BJ (cell line): ENCODE measurements at regions not wholly inside any gene's neighbourhood (a gene's known extent, or its start where the extent isn't known, plus 50 kb on each side); places are given as distances from the start of the nearest gene placed in this dataset.

Experiments used
- CTCF ChIA-PET: fragments of 350-600 bp; formaldehyde crosslinking; extraction: SDS; loops from one replicate; lab custom pipeline; 2021; ENCODE audit warnings: antibody characterized with exemption, inconsistent platforms; lab: Yijun Ruan, JAX
- POLR2A ChIA-PET: fragments of 300-600 bp; sonication (Branson Sonifier 250); formaldehyde crosslinking; extraction: SDS; loops from one replicate; lab custom pipeline; 2021; ENCODE audit warnings: antibody characterized with exemption; lab: Charles Lee
- DNase-seq: peaks from one replicate; pipeline ENCODE4 v3.0.0-alpha.2; 2011; ENCODE audit warnings: low read depth
- H3K27me3 ChIP-seq: 2 replicates; pipeline ENCODE4 v1.6.0; 2011; ENCODE audit warnings: low read length; ENCODE audit not compliant: control insufficient read depth, insufficient read depth
- H3K36me3 ChIP-seq: 2 replicates; pipeline ENCODE4 v1.5.1; 2011; ENCODE audit warnings: low read length; ENCODE audit not compliant: control insufficient read depth, insufficient read depth
- H3K4me3 ChIP-seq: 2 replicates; pipeline ENCODE4 v1.5.1; 2011; ENCODE audit warnings: low read depth, mild to moderate bottlenecking, control low read depth, low read length
- TF ChIP-seq, protein P1 (sequence below): IDR thresholded peaks from 2 replicates; pipeline ENCODE4 v1.5.1; 2011; ENCODE audit warnings: low read depth, mild to moderate bottlenecking, control low read depth, inconsistent platforms, low read length, moderate library complexity; ENCODE audit not compliant: insufficient read depth

DNA sequence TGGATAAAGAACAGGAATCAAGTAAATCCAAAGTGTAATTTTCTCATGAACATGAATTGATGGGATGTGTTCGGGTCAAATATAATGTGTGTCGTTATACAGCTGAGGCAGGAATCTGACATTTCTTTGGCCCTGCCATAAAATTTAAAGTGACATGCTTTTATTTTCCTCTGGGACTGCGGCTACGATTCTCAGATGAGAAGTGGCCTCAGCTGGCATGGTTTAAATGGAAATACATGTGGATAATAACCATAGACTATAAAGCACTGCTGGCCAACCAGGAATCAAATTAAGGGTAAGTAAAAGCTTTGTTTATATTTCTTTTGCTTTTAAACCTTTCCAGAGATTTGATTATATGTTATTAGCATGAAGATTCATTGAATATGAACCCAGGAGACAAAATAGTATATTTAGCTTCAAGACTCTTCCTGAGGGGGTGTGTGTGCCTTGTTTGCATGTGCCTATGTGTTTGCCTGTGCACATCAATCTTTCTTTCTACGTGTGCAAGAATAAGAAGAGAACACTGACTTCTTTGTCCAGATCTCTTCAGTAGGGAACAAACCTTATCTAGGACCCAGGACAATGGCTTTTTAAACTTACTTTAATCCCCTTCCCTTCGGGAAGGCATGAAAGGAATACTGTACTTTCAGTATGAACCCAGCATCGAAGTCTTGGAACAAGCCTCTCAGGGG, 629.0 kb upstream of the PFKP start:
- Histone ChIP-seq H3K36me3 (no peaks in the 10 kb centered on the region), H3K4me3 (no peak overlapping the region), H3K27me3 (no peaks in the 10 kb centered on the region)
- TF ChIP-seq, protein P1, sequence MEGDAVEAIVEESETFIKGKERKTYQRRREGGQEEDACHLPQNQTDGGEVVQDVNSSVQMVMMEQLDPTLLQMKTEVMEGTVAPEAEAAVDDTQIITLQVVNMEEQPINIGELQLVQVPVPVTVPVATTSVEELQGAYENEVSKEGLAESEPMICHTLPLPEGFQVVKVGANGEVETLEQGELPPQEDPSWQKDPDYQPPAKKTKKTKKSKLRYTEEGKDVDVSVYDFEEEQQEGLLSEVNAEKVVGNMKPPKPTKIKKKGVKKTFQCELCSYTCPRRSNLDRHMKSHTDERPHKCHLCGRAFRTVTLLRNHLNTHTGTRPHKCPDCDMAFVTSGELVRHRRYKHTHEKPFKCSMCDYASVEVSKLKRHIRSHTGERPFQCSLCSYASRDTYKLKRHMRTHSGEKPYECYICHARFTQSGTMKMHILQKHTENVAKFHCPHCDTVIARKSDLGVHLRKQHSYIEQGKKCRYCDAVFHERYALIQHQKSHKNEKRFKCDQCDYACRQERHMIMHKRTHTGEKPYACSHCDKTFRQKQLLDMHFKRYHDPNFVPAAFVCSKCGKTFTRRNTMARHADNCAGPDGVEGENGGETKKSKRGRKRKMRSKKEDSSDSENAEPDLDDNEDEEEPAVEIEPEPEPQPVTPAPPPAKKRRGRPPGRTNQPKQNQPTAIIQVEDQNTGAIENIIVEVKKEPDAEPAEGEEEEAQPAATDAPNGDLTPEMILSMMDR: no peak
- ChIA-PET POLR2A (no interaction called here), CTCF (no interaction called here)
- DNase-seq: no peak

DNA sequence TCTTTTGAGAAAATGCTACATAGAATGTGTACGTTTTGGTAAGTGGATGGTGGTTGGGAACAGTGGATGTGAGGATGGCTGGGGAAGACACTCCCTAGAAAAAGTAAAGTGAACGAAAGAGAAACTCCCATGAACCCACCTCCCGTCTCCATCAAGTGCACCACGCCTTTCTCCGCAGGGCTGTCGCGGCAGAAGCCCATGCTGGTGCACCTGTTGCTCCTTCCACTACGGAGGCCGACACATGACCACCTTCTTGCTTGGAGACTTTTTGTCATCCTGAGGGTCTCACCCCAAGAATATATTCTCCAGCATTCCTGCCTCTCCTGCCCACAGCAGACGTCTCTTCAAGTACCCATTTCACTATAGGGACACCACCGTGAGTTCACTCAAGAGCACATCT, 630.4 kb upstream of the PFKP start:
- CTCF ChIA-PET: no interaction called here
- no peak for DNase-seq
- POLR2A ChIA-PET: no interaction called here
- H3K36me3 ChIP-seq: no peaks in the 10 kb centered on the region
- TF ChIP-seq, protein P1: no peak
- no peaks in the 10 kb centered on the region for H3K27me3 ChIP-seq
- H3K4me3 ChIP-seq: no peak overlapping the region

DNA sequence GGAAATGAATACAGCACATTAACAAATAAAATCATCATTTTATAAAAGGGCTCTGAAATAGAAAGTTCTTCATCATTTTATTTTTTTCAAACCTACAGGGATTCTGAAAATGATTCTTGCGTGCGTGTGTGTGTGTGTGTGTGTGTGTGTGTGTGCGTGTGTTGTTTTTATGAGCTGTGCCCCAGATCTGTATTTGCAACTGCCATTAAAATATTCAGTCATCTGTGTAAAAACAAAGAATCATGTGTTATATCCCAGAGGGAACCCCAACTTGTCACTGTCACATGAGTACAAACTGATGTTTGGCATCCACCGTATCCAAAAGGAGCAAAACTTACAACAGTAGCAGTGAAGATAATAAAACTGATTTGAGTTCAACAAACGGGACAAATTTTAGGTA, 635.4 kb upstream of the PFKP start:
- Histone ChIP-seq H3K4me3 (no peak overlapping the region), H3K27me3 (no peaks in the 10 kb centered on the region), H3K36me3 (no peaks in the 10 kb centered on the region)
- POLR2A ChIA-PET: no interaction called here
- TF ChIP-seq, protein P1: no peak
- CTCF ChIA-PET: no interaction called here
- DNase-seq: no peak

- TF ChIP-seq, protein P1: no peak
- no peak for DNase-seq
- ChIA-PET CTCF (no interaction called here), POLR2A (no interaction called here)
- Histone ChIP-seq H3K27me3 (no peaks in the 10 kb centered on the region), H3K36me3 (no peaks in the 10 kb centered on the region), H3K4me3 (no peak overlapping the region)
These were observed 639.9 kb upstream of the PFKP start for GRCh38 chr10:2427412-2427811.

DNA sequence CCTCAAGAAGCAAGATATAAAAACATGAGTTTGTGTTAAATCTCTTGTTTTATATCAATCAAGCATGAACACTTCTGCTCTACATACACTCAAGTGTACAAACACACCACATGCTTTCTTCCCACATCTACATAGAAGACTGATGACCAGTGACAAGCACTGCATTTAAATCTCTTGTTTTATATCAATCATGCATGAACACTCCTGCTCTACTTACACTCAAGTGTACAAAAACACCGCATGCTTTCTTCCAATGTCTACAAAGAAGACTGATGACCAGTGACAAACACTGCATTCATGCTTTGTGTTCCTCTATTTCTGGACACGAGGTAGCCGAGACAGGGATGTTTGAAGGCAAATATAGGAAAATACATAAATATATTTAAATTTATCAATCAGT, 642.0 kb upstream of the PFKP start:
- TF ChIP-seq, protein P1: no peak
- DNase-seq: no peak
- H3K36me3 ChIP-seq: no peaks in the 10 kb centered on the region
- POLR2A ChIA-PET: no interaction called here
- no peak overlapping the region for H3K4me3 ChIP-seq
- no peaks in the 10 kb centered on the region for H3K27me3 ChIP-seq
- CTCF ChIA-PET: no interaction called here
